SU-DHL-6 (cell line): ENCODE measurements at regions not wholly inside any gene's neighbourhood (a gene's known extent, or its start where the extent isn't known, plus 50 kb on each side); places are given as distances from the start of the nearest gene placed in this dataset.
"Not testable (repeated sequence)": the region's sequence is repeated elsewhere in the genome, so short reads cannot be mapped to it uniquely, and the experiment has no call there.

Experiments used
- H2AFZ ChIP-seq: fragments of 200-600 bp; sonication (generic); 2 replicates; pipeline ENCODE4 v1.6.1; 2014; ENCODE audit warnings: low read depth, mild to moderate bottlenecking, moderate library complexity, mixed read lengths, antibody characterized with exemption, low read length; ENCODE audit not compliant: severe bottlenecking
- H3F3A ChIP-seq: fragments of 200-600 bp; shearing (Covaris generic); 2 replicates; pipeline ENCODE4 v1.6.0; 2016; ENCODE audit warnings: antibody characterized with exemption, mild to moderate bottlenecking; ENCODE audit not compliant: insufficient read depth
- H3K27ac ChIP-seq: fragments of 200-600 bp; sonication (generic); 2 replicates; pipeline ENCODE4 v1.5.1; 2016; ENCODE audit warnings: low read depth, mild to moderate bottlenecking, low read length, moderate library complexity, mixed read lengths
- H3K27me3 ChIP-seq: fragments of 200-600 bp; sonication (generic), shearing (Covaris generic); 2 replicates; pipeline ENCODE4 v1.6.0; 2014; ENCODE audit warnings: mild to moderate bottlenecking, low read length
- H3K36me3 ChIP-seq: fragments of 200-600 bp; sonication (generic); 2 replicates; pipeline ENCODE4 v1.6.1; 2014; ENCODE audit warnings: mild to moderate bottlenecking, low read length, mixed read lengths
- H3K4me2 ChIP-seq: fragments of 300-600, 200-600 bp; shearing (Covaris generic), sonication (generic); 2 replicates; pipeline ENCODE4 v1.6.0; 2014; ENCODE audit warnings: low read length, low read depth, mild to moderate bottlenecking; ENCODE audit not compliant: poor library complexity, severe bottlenecking
- H3K4me3 ChIP-seq: fragments of 200-600 bp; sonication (generic); 2 replicates; pipeline ENCODE4 v1.5.1; 2014; ENCODE audit warnings: antibody characterized with exemption, low read length, mild to moderate bottlenecking, mixed read lengths; ENCODE audit not compliant: insufficient read depth, poor library complexity, severe bottlenecking
- H3K79me2 ChIP-seq: fragments of 200-600 bp; sonication (generic); 2 replicates; pipeline ENCODE4 v1.6.1; 2014; ENCODE audit warnings: mild to moderate bottlenecking, low read length, moderate library complexity; ENCODE audit not compliant: insufficient read depth
- H3K9ac ChIP-seq: fragments of 200-600 bp; sonication (generic); 2 replicates; pipeline ENCODE4 v1.7.0; 2014; ENCODE audit warnings: mild to moderate bottlenecking, low read length
- H3K9me2 ChIP-seq: fragments of 200-600 bp; sonication (generic); replicated peaks from 2 replicates; pipeline ENCODE4 v1.6.1; 2014; ENCODE audit warnings: low read length; ENCODE audit not compliant: insufficient read depth
- H3K9me3 ChIP-seq: fragments of 200-600 bp; sonication (generic); 2 replicates; pipeline ENCODE4 v1.6.1; 2014; ENCODE audit warnings: low read length, mixed read lengths; ENCODE audit not compliant: insufficient read depth
- H4K20me1 ChIP-seq: fragments of 200-600 bp; sonication (generic); 2 replicates; pipeline ENCODE4 v1.6.1; 2014; ENCODE audit warnings: low read depth, mild to moderate bottlenecking, antibody characterized with exemption, low read length, moderate library complexity, mixed read lengths
- EZH2phosphoT487 ChIP-seq: fragments of 200-600 bp; sonication (generic), shearing (Covaris generic); conservative IDR thresholded peaks from 2 replicates; pipeline ENCODE4 v1.6.1; 2018; ENCODE audit warnings: mild to moderate bottlenecking, antibody characterized with exemption, low read length, moderate library complexity, mixed read lengths
- TF ChIP-seq, protein P1 (sequence below): fragments of 200-600 bp; sonication (generic); IDR thresholded peaks from one replicate; pipeline ENCODE4 v1.5.1; 2017; ENCODE audit warnings: antibody characterized with exemption, mild to moderate bottlenecking, low read length, moderate library complexity; ENCODE audit not compliant: insufficient read depth, poor library complexity, severe bottlenecking

GRCh38 chr7:32214913-32215312 lies 144.7 kb upstream of the PDE1C start:
- H3K4me3 ChIP-seq = no peak overlapping the region
- no peak overlapping the region for H3K9ac ChIP-seq
- H3K4me2 ChIP-seq = no peak overlapping the region
- H2AFZ ChIP-seq = no peak overlapping the region
- no peaks in the 10 kb centered on the region for H3F3A ChIP-seq
- H3K9me2 ChIP-seq = no peaks in the 10 kb centered on the region
- no peaks in the 10 kb centered on the region for H3K27me3 ChIP-seq
- H4K20me1 ChIP-seq = no peaks in the 10 kb centered on the region
- no peak overlapping the region for H3K27ac ChIP-seq
- no peaks in the 10 kb centered on the region for H3K9me3 ChIP-seq
- H3K79me2 ChIP-seq = no peaks in the 10 kb centered on the region
- TF ChIP-seq, protein P1, sequence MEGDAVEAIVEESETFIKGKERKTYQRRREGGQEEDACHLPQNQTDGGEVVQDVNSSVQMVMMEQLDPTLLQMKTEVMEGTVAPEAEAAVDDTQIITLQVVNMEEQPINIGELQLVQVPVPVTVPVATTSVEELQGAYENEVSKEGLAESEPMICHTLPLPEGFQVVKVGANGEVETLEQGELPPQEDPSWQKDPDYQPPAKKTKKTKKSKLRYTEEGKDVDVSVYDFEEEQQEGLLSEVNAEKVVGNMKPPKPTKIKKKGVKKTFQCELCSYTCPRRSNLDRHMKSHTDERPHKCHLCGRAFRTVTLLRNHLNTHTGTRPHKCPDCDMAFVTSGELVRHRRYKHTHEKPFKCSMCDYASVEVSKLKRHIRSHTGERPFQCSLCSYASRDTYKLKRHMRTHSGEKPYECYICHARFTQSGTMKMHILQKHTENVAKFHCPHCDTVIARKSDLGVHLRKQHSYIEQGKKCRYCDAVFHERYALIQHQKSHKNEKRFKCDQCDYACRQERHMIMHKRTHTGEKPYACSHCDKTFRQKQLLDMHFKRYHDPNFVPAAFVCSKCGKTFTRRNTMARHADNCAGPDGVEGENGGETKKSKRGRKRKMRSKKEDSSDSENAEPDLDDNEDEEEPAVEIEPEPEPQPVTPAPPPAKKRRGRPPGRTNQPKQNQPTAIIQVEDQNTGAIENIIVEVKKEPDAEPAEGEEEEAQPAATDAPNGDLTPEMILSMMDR = no peak
- no peak for TF ChIP-seq EZH2phosphoT487
- no peaks in the 10 kb centered on the region for H3K36me3 ChIP-seq

DNA sequence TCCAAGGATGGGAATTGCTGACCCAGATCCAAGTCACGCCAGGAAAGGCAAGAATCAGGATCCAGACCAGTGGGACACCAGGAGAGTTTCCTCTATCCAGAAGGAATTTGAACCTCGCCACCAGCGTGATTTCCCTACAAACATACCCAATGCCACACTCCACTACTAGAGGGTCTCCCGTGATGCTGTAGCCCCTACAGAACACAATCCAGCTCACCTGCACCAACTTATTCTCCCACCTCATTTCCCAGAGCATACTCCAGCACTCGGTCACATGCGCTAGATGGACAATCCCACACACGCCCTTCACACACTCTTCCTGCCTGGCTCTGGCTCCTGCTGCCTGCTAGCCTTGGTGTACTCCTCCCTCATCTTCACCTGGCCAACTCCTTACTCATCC lies 142.1 kb upstream of the PDE1C start:
- no peaks in the 10 kb centered on the region for H3K27me3 ChIP-seq
- no peak overlapping the region for H3K9ac ChIP-seq
- H3K4me2 ChIP-seq = no peak overlapping the region
- H3F3A ChIP-seq = no peaks in the 10 kb centered on the region
- H3K9me2 ChIP-seq = no peaks in the 10 kb centered on the region
- H3K27ac ChIP-seq = no peak overlapping the region
- H3K36me3 ChIP-seq = no peaks in the 10 kb centered on the region
- no peak overlapping the region for H2AFZ ChIP-seq
- no peaks in the 10 kb centered on the region for H3K79me2 ChIP-seq
- no peaks in the 10 kb centered on the region for H3K9me3 ChIP-seq
- no peaks in the 10 kb centered on the region for H4K20me1 ChIP-seq
- TF ChIP-seq, protein P1 = no peak
- no peak for TF ChIP-seq EZH2phosphoT487
- no peak overlapping the region for H3K4me3 ChIP-seq

DNA sequence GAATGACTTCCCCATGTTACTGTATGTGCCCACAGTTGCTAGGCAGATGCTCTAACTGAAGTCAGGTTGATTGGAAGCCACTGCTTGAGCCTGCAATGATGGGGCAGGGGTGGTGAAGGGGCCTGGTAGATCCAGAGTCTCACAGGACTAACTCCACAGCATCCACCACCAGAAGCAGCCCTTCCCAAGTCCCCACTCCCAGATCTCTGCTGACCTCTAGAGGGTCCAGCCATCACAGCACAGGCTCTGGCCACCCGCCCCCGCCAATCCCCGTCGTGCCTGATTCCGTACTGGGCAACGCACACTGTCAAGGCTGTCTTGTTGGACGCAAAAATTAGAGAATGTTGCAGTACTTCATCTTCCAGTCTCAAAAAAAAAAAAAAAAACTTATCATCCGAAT lies 136.8 kb upstream of the PDE1C start:
- no peaks in the 10 kb centered on the region for H3K36me3 ChIP-seq
- H3K9me2 ChIP-seq = no peaks in the 10 kb centered on the region
- H3K27me3 ChIP-seq = no peaks in the 10 kb centered on the region
- no peak overlapping the region for H2AFZ ChIP-seq
- no peak overlapping the region for H3K4me3 ChIP-seq
- H3K4me2 ChIP-seq = no peak overlapping the region
- H3F3A ChIP-seq = no peaks in the 10 kb centered on the region
- TF ChIP-seq EZH2phosphoT487 = no peak
- TF ChIP-seq, protein P1 = no peak
- H3K79me2 ChIP-seq = no peaks in the 10 kb centered on the region
- no peak overlapping the region for H3K27ac ChIP-seq
- H3K9ac ChIP-seq = no peak overlapping the region
- no peaks in the 10 kb centered on the region for H4K20me1 ChIP-seq
- H3K9me3 ChIP-seq = no peaks in the 10 kb centered on the region

- Histone ChIP-seq H3K27me3 (no peaks in the 10 kb centered on the region), H3K79me2 (no peaks in the 10 kb centered on the region), H3F3A (no peaks in the 10 kb centered on the region), H3K9ac (no peak overlapping the region), H4K20me1 (no peaks in the 10 kb centered on the region), H2AFZ (no peak overlapping the region), H3K9me3 (no peaks in the 10 kb centered on the region), H3K9me2 (no peaks in the 10 kb centered on the region), H3K4me3 (no peak overlapping the region), H3K4me2 (no peak overlapping the region), H3K36me3 (no peaks in the 10 kb centered on the region), H3K27ac (no peak overlapping the region)
- TF ChIP-seq EZH2phosphoT487 = no peak
Observed at GRCh38 chr7:32206488-32206887, 136.3 kb upstream of the PDE1C start.

- H3K27ac ChIP-seq, H3F3A ChIP-seq, H3K9me3 ChIP-seq, H2AFZ ChIP-seq, H3K4me2 ChIP-seq, H4K20me1 ChIP-seq, H3K36me3 ChIP-seq, H3K4me3 ChIP-seq, H3K79me2 ChIP-seq, H3K27me3 ChIP-seq, H3K9me2 ChIP-seq, H3K9ac ChIP-seq: not testable (repeated sequence)
Observed at GRCh38 chr7:32205298-32205824, 135.2 kb upstream of the PDE1C start.
